Trophoblast cell (in vitro differentiated cells and primary cell): ENCODE measurements at regions not wholly inside any gene's neighbourhood (a gene's known extent, or its start where the extent isn't known, plus 50 kb on each side); places are given as distances from the start of the nearest gene placed in this dataset.
A peak's percentile ranks its signal among the peaks of the same experiment; 100 is the strongest.

Experiments
- DNase-seq, 2 donors: peaks; one replicate each; pipeline ENCODE4 v3.0.0-alpha.2; 2016
- H2AFZ ChIP-seq: 2 replicates; pipeline ENCODE4 v1.6.1; 2013; ENCODE audit warnings: low read length, moderate library complexity, mild to moderate bottlenecking; ENCODE audit not compliant: insufficient read depth, poor library complexity
- H2AK5ac ChIP-seq: 2 replicates; pipeline ENCODE4 v1.6.1; 2013; ENCODE audit warnings: mild to moderate bottlenecking, low read length
- H2BK120ac ChIP-seq: 2 replicates; pipeline ENCODE4 v1.6.1; 2013; ENCODE audit warnings: low read length, mild to moderate bottlenecking, moderate library complexity; ENCODE audit not compliant: insufficient read depth, poor library complexity
- H2BK12ac ChIP-seq: 2 replicates; pipeline ENCODE4 v1.6.1; 2013; ENCODE audit warnings: mild to moderate bottlenecking, low read length, moderate library complexity
- H2BK5ac ChIP-seq: 2 replicates; pipeline ENCODE4 v1.6.1; 2013; ENCODE audit warnings: low read length, low read depth, moderate library complexity, mild to moderate bottlenecking; ENCODE audit not compliant: poor library complexity
- H3K14ac ChIP-seq: 2 replicates; pipeline ENCODE4 v1.6.1; 2013; ENCODE audit warnings: mild to moderate bottlenecking, low read length
- H3K18ac ChIP-seq: 2 replicates; pipeline ENCODE4 v1.6.1; 2013; ENCODE audit warnings: mild to moderate bottlenecking, low read length
- H3K23ac ChIP-seq: 2 replicates; pipeline ENCODE4 v1.6.1; 2013; ENCODE audit warnings: low read length
- H3K27ac ChIP-seq: 2 replicates; pipeline ENCODE4 v1.5.1; 2013; ENCODE audit warnings: low read depth, mild to moderate bottlenecking, inconsistent platforms, low read length, moderate library complexity
- H3K27me3 ChIP-seq: 2 replicates; pipeline ENCODE4 v1.6.1; 2013; ENCODE audit warnings: inconsistent platforms, mild to moderate bottlenecking, low read length, moderate library complexity; ENCODE audit not compliant: insufficient read depth
- H3K36me3 ChIP-seq, 2 experiments: 1 replicate in 1 of 2; 2 replicates in 1 of 2; pipeline ENCODE4 v1.6.1; 2013; ENCODE audit warnings: low read length in 2 of 2, mild to moderate bottlenecking in 2 of 2, moderate library complexity in 1 of 2; ENCODE audit not compliant: insufficient read depth in 2 of 2, control insufficient read depth in 1 of 2
- H3K4ac ChIP-seq: 2 replicates; pipeline ENCODE4 v1.6.1; 2013; ENCODE audit warnings: low read depth, mild to moderate bottlenecking, low read length, moderate library complexity
- H3K4me1 ChIP-seq, 2 experiments: 1 replicate in 1 of 2; 2 replicates in 1 of 2; pipeline ENCODE4 v1.6.1; 2013; ENCODE audit warnings: low read length in 2 of 2, mild to moderate bottlenecking in 2 of 2, moderate library complexity in 1 of 2; ENCODE audit not compliant: insufficient read depth in 2 of 2, control insufficient read depth in 1 of 2
- H3K4me2 ChIP-seq: 2 replicates; pipeline ENCODE4 v1.6.1; 2013; ENCODE audit warnings: inconsistent platforms, mild to moderate bottlenecking, low read length, moderate library complexity
- H3K4me3 ChIP-seq: 2 replicates; pipeline ENCODE4 v1.5.1; 2013; ENCODE audit warnings: mild to moderate bottlenecking, low read depth, low read length, inconsistent platforms
- H3K79me1 ChIP-seq: one replicate; pipeline ENCODE4 v1.6.1; 2013; ENCODE audit warnings: low read length
- H3K79me2 ChIP-seq: 2 replicates; pipeline ENCODE4 v1.6.1; 2013; ENCODE audit warnings: low read length, mild to moderate bottlenecking; ENCODE audit not compliant: control insufficient read depth, insufficient read depth, poor library complexity
- H3K9ac ChIP-seq: 2 replicates; pipeline ENCODE4 v1.6.1; 2013; ENCODE audit warnings: mild to moderate bottlenecking, low read length
- H3K9me3 ChIP-seq: 2 replicates; pipeline ENCODE4 v1.6.1; 2013; ENCODE audit warnings: low read depth, mild to moderate bottlenecking, control low read depth, inconsistent platforms, low read length; ENCODE audit not compliant: insufficient read depth
- H4K12ac ChIP-seq: 2 replicates; pipeline ENCODE4 v1.6.1; 2013; ENCODE audit warnings: low read depth, mild to moderate bottlenecking, low read length, moderate library complexity
- H4K8ac ChIP-seq: 2 replicates; pipeline ENCODE4 v1.6.1; 2013; ENCODE audit warnings: low read depth, mild to moderate bottlenecking, low read length, moderate library complexity
- H4K91ac ChIP-seq: one replicate; pipeline ENCODE4 v1.6.1; 2013; ENCODE audit warnings: low read depth, mild to moderate bottlenecking, low read length, moderate library complexity
- WGBS: extraction: QIAGEN DNeasy Blood & Tissue Kit; methylation state at CpG from one replicate; pipeline ENCODE4 v1.1.7; 2013; ENCODE audit warnings: missing lambda C conversion rate; ENCODE audit not compliant: insufficient read length, insufficient coverage; ENCODE audit errors: extremely low coverage; 5-methylcytosine and 5-hydroxymethylcytosine counted together

GRCh38 chr18:75802681-75803080 lies 375.2 kb upstream of the SMIM21 start:
- Histone ChIP-seq H3K27ac (peak overlapping the region; percentile 48), H4K91ac (peak overlapping the region; percentile 81), H2BK120ac (no peak overlapping the region), H3K23ac (no peak overlapping the region), H2AK5ac (no peak overlapping the region), H4K12ac (no peak overlapping the region), H3K4ac (no peak overlapping the region), H3K27me3 (no peaks in the 10 kb centered on the region), H3K18ac (no peak overlapping the region), H3K14ac (peak overlapping the region; percentile 57), H2BK5ac (peak overlapping the region; percentile 55), H3K9me3 (no peaks in the 10 kb centered on the region), H3K4me2 (no peak overlapping the region), H3K79me2 (peaks cover 4% of the 10 kb centered on the region), H3K4me3 (no peak overlapping the region), H3K79me1 (peaks cover 26% of the 10 kb centered on the region), H3K4me1 (peaks cover 15 to 19% of the 10 kb centered on the region in 2 experiments), H2AFZ (no peak overlapping the region), H3K36me3 (no peaks in the 10 kb centered on the region), H3K9ac (no peak overlapping the region), H4K8ac (no peak overlapping the region), H2BK12ac (peak overlapping the region; percentile 93)
- DNase-seq: peak in 1 of 2 donors; percentile 63
- WGBS: 100% methylated on average over 1 of the region's 5 CpGs

GRCh38 chr18:75801178-75801577 lies 373.7 kb upstream of the SMIM21 start:
- Histone ChIP-seq H3K27ac (peak overlapping the region; percentile 87), H4K91ac (peak overlapping the region; percentile 82), H3K23ac (no peak overlapping the region), H2AK5ac (peak overlapping the region; percentile 11), H3K4me1 (peaks cover 15 to 19% of the 10 kb centered on the region in 2 experiments), H3K14ac (peak overlapping the region; percentile 84), H3K4me3 (no peak overlapping the region), H3K36me3 (no peaks in the 10 kb centered on the region), H3K18ac (peak overlapping the region; percentile 85), H3K9me3 (no peaks in the 10 kb centered on the region), H4K12ac (no peak overlapping the region), H3K4ac (peak overlapping the region; percentile 4), H2BK5ac (peak overlapping the region; percentile 86), H4K8ac (peak overlapping the region; percentile 75), H3K27me3 (no peaks in the 10 kb centered on the region), H2AFZ (no peak overlapping the region), H2BK120ac (peak overlapping the region; percentile 91), H2BK12ac (peak overlapping the region; percentile 94), H3K79me1 (peaks cover 26% of the 10 kb centered on the region), H3K79me2 (peaks cover 4% of the 10 kb centered on the region), H3K9ac (no peak overlapping the region), H3K4me2 (no peak overlapping the region)
- no CpG with 5 or more reads among the region's 12 CpGs for WGBS
- DNase-seq: no peak

GRCh38 chr18:75800331-75800648 lies 372.8 kb upstream of the SMIM21 start:
- peak overlapping the region; percentile 94 for H2BK12ac ChIP-seq
- no peak overlapping the region for H3K4me2 ChIP-seq
- H2AK5ac ChIP-seq: peak overlapping the region; percentile 11
- peaks cover 4% of the 10 kb centered on the region for H3K79me2 ChIP-seq
- no peak overlapping the region for H3K23ac ChIP-seq
- H3K27me3 ChIP-seq: no peaks in the 10 kb centered on the region
- no peak overlapping the region for H2AFZ ChIP-seq
- H4K12ac ChIP-seq: no peak overlapping the region
- DNase-seq: no peak
- peak overlapping the region; percentile 91 for H2BK120ac ChIP-seq
- peak overlapping the region; percentile 36 for H3K18ac ChIP-seq
- peaks cover 15 to 19% of the 10 kb centered on the region in 2 experiments for H3K4me1 ChIP-seq
- H3K4ac ChIP-seq: peak overlapping the region; percentile 66
- peak overlapping the region; percentile 82 for H4K91ac ChIP-seq
- no peaks in the 10 kb centered on the region for H3K36me3 ChIP-seq
- peak overlapping the region; percentile 84 for H3K14ac ChIP-seq
- peak overlapping the region; percentile 87 for H3K27ac ChIP-seq
- peaks cover 27% of the 10 kb centered on the region for H3K79me1 ChIP-seq
- H3K4me3 ChIP-seq: no peak overlapping the region
- H3K9ac ChIP-seq: no peak overlapping the region
- peak overlapping the region; percentile 63 for H4K8ac ChIP-seq
- WGBS: no CpG with 5 or more reads among the region's 6 CpGs
- no peaks in the 10 kb centered on the region for H3K9me3 ChIP-seq
- peak overlapping the region; percentile 86 for H2BK5ac ChIP-seq

- no peaks in the 10 kb centered on the region for H3K9me3 ChIP-seq
- H3K14ac ChIP-seq: peak overlapping the region; percentile 4
- H4K8ac ChIP-seq: no peak overlapping the region
- H2AFZ ChIP-seq: no peak overlapping the region
- H4K91ac ChIP-seq: peak overlapping the region; percentile 82
- H2BK12ac ChIP-seq: peak overlapping the region; percentile 16
- peak in 1 of 2 donors; percentile 62 for DNase-seq
- no peaks in the 10 kb centered on the region for H3K27me3 ChIP-seq
- peak overlapping the region; percentile 17 for H3K4me2 ChIP-seq
- H3K79me1 ChIP-seq: peaks cover 27% of the 10 kb centered on the region
- H2BK120ac ChIP-seq: peak overlapping the region; percentile 2
- no peaks in the 10 kb centered on the region for H3K36me3 ChIP-seq
- WGBS: no CpG with 5 or more reads among the region's 10 CpGs
- peaks cover 15 to 19% of the 10 kb centered on the region in 2 experiments for H3K4me1 ChIP-seq
- H3K9ac ChIP-seq: no peak overlapping the region
- no peak overlapping the region for H3K4ac ChIP-seq
- no peak overlapping the region for H3K18ac ChIP-seq
- H4K12ac ChIP-seq: no peak overlapping the region
- H3K4me3 ChIP-seq: no peak overlapping the region
- H2AK5ac ChIP-seq: no peak overlapping the region
- no peak overlapping the region for H3K23ac ChIP-seq
- peak overlapping the region; percentile 86 for H2BK5ac ChIP-seq
- peaks cover 4% of the 10 kb centered on the region for H3K79me2 ChIP-seq
- peak overlapping the region; percentile 87 for H3K27ac ChIP-seq
These were observed 372.2 kb upstream of the SMIM21 start for GRCh38 chr18:75799449-75800330.
